DMS 273 treated with DMSO at 0.1 percent for 48 hours (cell line): ENCODE measurements at regions not wholly inside any gene's neighbourhood (a gene's known extent, or its start where the extent isn't known, plus 50 kb on each side); places are given as distances from the start of the nearest gene placed in this dataset.

ENCODE experiments used
- DNase-seq: peaks from one replicate; lab custom pipeline; 2025; lab: John Stamatoyannopoulos, UW

- DNase-seq, result no peak
Measured at GRCh38 chr10:3464760-3465405, 292.3 kb upstream of the PITRM1 start.

GRCh38 chr10:3460420-3461128, 288.0 kb upstream of the PITRM1 start:
- no peak for DNase-seq

GRCh38 chr10:3455385-3456334, 283.1 kb upstream of the PITRM1 start:
- no peak for DNase-seq

- no peak for DNase-seq
Measured at GRCh38 chr10:3452683-3453361, 280.2 kb upstream of the PITRM1 start.

- no peak for DNase-seq
Measured at GRCh38 chr10:3452173-3452626, 279.6 kb upstream of the PITRM1 start.

GRCh38 chr10:3451516-3452172, 279.1 kb upstream of the PITRM1 start:
- DNase-seq, result no peak

GRCh38 chr10:3446221-3446620, 273.6 kb upstream of the PITRM1 start:
- no peak for DNase-seq

GRCh38 chr10:3445648-3446047, 273.1 kb upstream of the PITRM1 start:
- no peak for DNase-seq

- DNase-seq, result no peak
Measured at GRCh38 chr10:3442451-3442990, 269.9 kb upstream of the PITRM1 start.

- DNase-seq, result no peak
Measured at GRCh38 chr10:3439183-3439582, 266.6 kb upstream of the PITRM1 start.

GRCh38 chr10:3438606-3439005, 266.0 kb upstream of the PITRM1 start:
- DNase-seq, result no peak

GRCh38 chr10:3435671-3436070, 263.1 kb upstream of the PITRM1 start:
- no peak for DNase-seq

GRCh38 chr10:3433988-3434387, 261.4 kb upstream of the PITRM1 start:
- DNase-seq, result no peak

- no peak for DNase-seq
Measured at GRCh38 chr10:3433131-3433530, 260.5 kb upstream of the PITRM1 start.

GRCh38 chr10:3432081-3432825, 259.7 kb upstream of the PITRM1 start:
- DNase-seq, result no peak

- no peak for DNase-seq
Measured at GRCh38 chr10:3430501-3430900, 257.9 kb upstream of the PITRM1 start.

GRCh38 chr10:3429676-3430075, 257.1 kb upstream of the PITRM1 start:
- DNase-seq, result no peak

GRCh38 chr10:3428826-3429225, 256.2 kb upstream of the PITRM1 start:
- DNase-seq, result no peak

- no peak for DNase-seq
Measured at GRCh38 chr10:3427950-3428354, 255.4 kb upstream of the PITRM1 start.

GRCh38 chr10:3427347-3427746, 254.8 kb upstream of the PITRM1 start:
- DNase-seq, result no peak
